GM12872 (cell line): ENCODE measurements at regions not wholly inside any gene's neighbourhood (a gene's known extent, or its start where the extent isn't known, plus 50 kb on each side); places are given as distances from the start of the nearest gene placed in this dataset.

Experiments
- CTCF ChIP-seq: IDR thresholded peaks from 3 replicates; pipeline ENCODE4 v1.5.1; 2011; ENCODE audit warnings: low read depth, mild to moderate bottlenecking, low read length, moderate library complexity; ENCODE audit not compliant: insufficient read depth

GRCh38 chr11:127217452-127218274 lies 217.1 kb upstream of the KIRREL3 start:
- no peak for TF ChIP-seq CTCF

GRCh38 chr11:127205688-127206217 lies 205.2 kb upstream of the KIRREL3 start:
- no peak for TF ChIP-seq CTCF

- TF ChIP-seq CTCF = no peak
These were observed 202.9 kb upstream of the KIRREL3 start for GRCh38 chr11:127203490-127203889.

GRCh38 chr11:127202105-127202504 lies 201.5 kb upstream of the KIRREL3 start:
- TF ChIP-seq CTCF = no peak

GRCh38 chr11:127199306-127199801 lies 198.8 kb upstream of the KIRREL3 start:
- TF ChIP-seq CTCF = no peak

- TF ChIP-seq CTCF = no peak
These were observed 195.0 kb upstream of the KIRREL3 start for GRCh38 chr11:127195501-127196120.

GRCh38 chr11:127194521-127194920 lies 194.0 kb upstream of the KIRREL3 start:
- TF ChIP-seq CTCF = no peak
